ENCODE measurements at regions not wholly inside any gene's neighbourhood (a gene's known extent, or its start where the extent isn't known, plus 50 kb on each side); places are given as distances from the start of the nearest gene placed in this dataset.

- Histone ChIP-seq H2AK5ac (ENCODE audit: low read depth, low read length) (no peak overlapping the region), H4K20me1 (replicated peaks in 1 of 2; ENCODE audit: control insufficient read depth in 1 of 2, insufficient read depth in 2 of 2, low read length in 2 of 2) (no peaks in the 10 kb centered on the region), H4K91ac (replicated peaks; ENCODE audit: insufficient read length, low read length) (no peak overlapping the region), H3K27ac (ENCODE audit: low read depth, low read length) (no peak overlapping the region), H3K14ac (ENCODE audit: insufficient read length) (no peak overlapping the region), H2BK20ac (ENCODE audit: low read length) (no peak overlapping the region), H3K18ac (ENCODE audit: extremely low read depth, low read length) (no peak overlapping the region), H2BK12ac (ENCODE audit: low read depth, low read length) (no peak overlapping the region), H3K23ac (ENCODE audit: insufficient read length) (no peak overlapping the region), H3K36me3 (ENCODE audit: control insufficient read depth in 2 of 4, insufficient read depth in 4 of 4, low read length in 3 of 4) (no peaks in the 10 kb centered on the region), H4K8ac (ENCODE audit: extremely low read depth, insufficient read depth, low read length) (no peak overlapping the region), H3K9ac (replicated peaks in 1 of 4; ENCODE audit: extremely low read depth in 1 of 4, low read depth in 3 of 4, low read length in 3 of 4) (no peak overlapping the region), H3K4me2 (ENCODE audit: insufficient read depth in 1 of 2, low read depth in 2 of 2, low read length in 2 of 2) (no peak overlapping the region), H3K27me3 (replicated peaks in 1 of 4; ENCODE audit: control insufficient read depth in 3 of 4, extremely low read depth in 1 of 4, insufficient read depth in 3 of 4, low read length in 3 of 4) (no peaks in the 10 kb centered on the region), H3K56ac (replicated peaks; ENCODE audit: insufficient read length, low read depth, low read length) (no peak overlapping the region), H3K9me3 (ENCODE audit: insufficient read depth in 2 of 2, low read depth in 1 of 2, low read length in 1 of 2) (no peaks in the 10 kb centered on the region), H3K79me1 (ENCODE audit: low read depth, low read length) (no peaks in the 10 kb centered on the region), H3K4me1 (replicated peaks in 1 of 4; ENCODE audit: control insufficient read depth in 3 of 4, insufficient read depth in 4 of 4, low read length in 3 of 4) (peaks cover 0 to 13% (median 9%) of the 10 kb centered on the region in 4 experiments; a peak in 5 of 7 replicates), H4K5ac (ENCODE audit: insufficient read length, low read depth, low read length) (no peak overlapping the region), H3K23me2 (ENCODE audit: low read depth, low read length) (no peaks in the 10 kb centered on the region), H3K79me2 (ENCODE audit: control insufficient read depth in 1 of 2, insufficient read depth in 2 of 2, low read length in 2 of 2) (no peaks in the 10 kb centered on the region), H2AFZ (ENCODE audit: low read length) (no peak overlapping the region), H3K4ac (replicated peaks; ENCODE audit: insufficient read length, low read depth, low read length) (no peak overlapping the region), H2BK120ac (replicated peaks; ENCODE audit: low read depth, low read length) (no peak overlapping the region), H2BK15ac (ENCODE audit: low read length) (no peak overlapping the region), H3K4me3 (ENCODE audit: extremely low read depth in 1 of 4, insufficient read depth in 2 of 4, low read depth in 3 of 4, low read length in 4 of 4) (no peak overlapping the region), H2BK5ac (ENCODE audit: low read depth, low read length) (no peak overlapping the region)
- POLR2A ChIA-PET (ENCODE audit: partially characterized antibody), result interaction anchor here (0.9 kb wide), 1 partner anchor 123 kb away, joined by 3 read pairs; no protein-coding TSS in a partner anchor
- DNase-seq (ENCODE audit: low read depth in 1 of 2, low spot score in 2 of 2) (no peak), FAIRE-seq (no peak)
- WGBS, 2 experiments (ENCODE audit: extremely low coverage in 1 of 2, insufficient coverage in 1 of 2, insufficient read length in 1 of 2, insufficient replicate concordance in 2 of 2, low coverage in 1 of 2, low lambda C conversion rate in 2 of 2, missing lambda C conversion rate in 1 of 2), result 89% methylated on average over 11 of the region's 11 CpGs; no CpG with 5 or more reads in 1 of the 2 experiments
- CTCF ChIA-PET (ENCODE audit: partially characterized antibody), result interaction anchor here (0.9 to 7.7 kb wide), 10 partner anchors 10 to 300 kb away, joined by 3 to 57 read pairs (median 4); no protein-coding TSS in a partner anchor
- TF ChIP-seq GTF2F1 (IDR thresholded peaks at IDR 0.05; ENCODE audit: borderline replicate concordance, low read depth, low read length) (no peak), ATF2 (IDR thresholded peaks at IDR 0.05; ENCODE audit: low read length) (no peak), TBP (IDR thresholded peaks at IDR 0.05; ENCODE audit: low read depth, low read length) (no peak), JUN (IDR thresholded peaks at IDR 0.05; ENCODE audit: low read depth, low read length) (no peak)
These were observed 61.3 kb upstream of the GGTA1 start for GRCh38 chr9:121560921-121561320.
